GM21526 (cell line): ENCODE measurements at regions not wholly inside any gene's neighbourhood (a gene's known extent, or its start where the extent isn't known, plus 50 kb on each side); places are given as distances from the start of the nearest gene placed in this dataset.

Source experiments
- ATAC-seq: cut with Tn5 transposase; IDR thresholded peaks from one replicate; pipeline ENCODE4 v1.9.1; 2021; ENCODE audit warnings: moderate library complexity; ENCODE audit not compliant: unreplicated experiment, low FRiP score

- ATAC-seq: no peak
Measured at GRCh38 chr11:119803726-119804294, 74.8 kb upstream of the NECTIN1 start.

- no peak for ATAC-seq
Measured at GRCh38 chr11:119803139-119803538, 74.1 kb upstream of the NECTIN1 start.

DNA sequence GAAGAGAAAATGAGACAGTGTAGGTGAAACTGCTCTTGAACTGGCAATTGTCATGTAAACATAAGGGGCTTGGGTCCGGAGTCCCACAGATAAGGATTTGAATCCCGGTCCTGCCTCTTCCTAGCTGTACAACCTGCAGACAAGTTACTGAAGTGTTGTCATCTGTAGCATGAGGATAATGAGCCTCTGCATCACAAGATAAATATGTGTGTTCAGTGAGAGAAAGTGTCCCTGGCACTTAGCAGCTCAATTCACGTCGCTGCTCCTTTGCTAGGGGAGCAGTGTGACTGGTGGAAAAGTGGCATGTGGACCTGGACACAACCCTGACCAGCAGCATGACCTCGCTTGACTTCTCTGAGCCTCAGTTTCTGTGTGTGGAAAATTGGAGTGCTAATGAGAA is 73.7 kb upstream of the NECTIN1 start:
- no peak for ATAC-seq

DNA sequence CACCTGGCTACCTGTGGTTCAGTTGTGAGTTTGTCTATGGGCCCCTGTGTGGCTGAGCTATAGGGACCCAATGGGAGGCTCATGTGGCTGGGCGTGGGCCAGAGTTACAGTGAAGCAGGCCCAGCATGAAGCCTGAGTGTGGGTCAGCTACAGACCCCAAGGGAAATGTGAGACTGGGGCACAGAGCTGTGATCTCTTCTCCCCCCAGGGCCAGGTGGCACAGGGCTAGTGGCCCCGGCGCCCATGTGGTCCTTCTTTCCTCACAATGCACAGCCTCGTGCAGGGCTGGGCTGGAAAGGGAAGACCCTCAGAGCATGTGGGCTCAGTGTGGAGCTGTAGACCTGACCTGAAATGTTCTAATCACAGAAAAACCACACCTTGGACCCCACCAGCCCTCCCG is 71.6 kb upstream of the NECTIN1 start:
- ATAC-seq: no peak

GRCh38 chr11:119800171-119800570 is 71.2 kb upstream of the NECTIN1 start:
- ATAC-seq: no peak

DNA sequence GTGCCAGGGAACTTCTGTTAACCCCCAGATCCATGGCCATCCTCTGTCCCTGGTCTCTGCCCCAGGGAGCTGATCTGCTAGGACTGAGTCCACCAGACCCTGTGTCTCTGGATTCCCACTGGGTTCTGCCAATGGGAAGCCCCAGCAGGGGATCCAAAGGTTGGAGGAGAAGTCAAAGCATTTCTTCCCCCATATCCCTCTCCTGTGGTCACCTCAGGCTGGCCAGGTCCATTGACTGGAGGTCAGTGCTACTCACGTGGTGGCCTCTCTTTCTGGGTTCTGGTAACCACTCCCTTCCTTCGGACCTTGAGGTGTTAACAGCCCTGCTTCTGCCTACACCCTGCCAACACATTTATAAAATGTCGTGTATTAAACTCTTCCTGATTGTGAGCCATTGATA is 69.7 kb upstream of the NECTIN1 start:
- ATAC-seq: no peak

- no peak for ATAC-seq
Measured at GRCh38 chr11:119797736-119798135, 68.7 kb upstream of the NECTIN1 start.

GRCh38 chr11:119797123-119797611 is 68.2 kb upstream of the NECTIN1 start:
- no peak for ATAC-seq

DNA sequence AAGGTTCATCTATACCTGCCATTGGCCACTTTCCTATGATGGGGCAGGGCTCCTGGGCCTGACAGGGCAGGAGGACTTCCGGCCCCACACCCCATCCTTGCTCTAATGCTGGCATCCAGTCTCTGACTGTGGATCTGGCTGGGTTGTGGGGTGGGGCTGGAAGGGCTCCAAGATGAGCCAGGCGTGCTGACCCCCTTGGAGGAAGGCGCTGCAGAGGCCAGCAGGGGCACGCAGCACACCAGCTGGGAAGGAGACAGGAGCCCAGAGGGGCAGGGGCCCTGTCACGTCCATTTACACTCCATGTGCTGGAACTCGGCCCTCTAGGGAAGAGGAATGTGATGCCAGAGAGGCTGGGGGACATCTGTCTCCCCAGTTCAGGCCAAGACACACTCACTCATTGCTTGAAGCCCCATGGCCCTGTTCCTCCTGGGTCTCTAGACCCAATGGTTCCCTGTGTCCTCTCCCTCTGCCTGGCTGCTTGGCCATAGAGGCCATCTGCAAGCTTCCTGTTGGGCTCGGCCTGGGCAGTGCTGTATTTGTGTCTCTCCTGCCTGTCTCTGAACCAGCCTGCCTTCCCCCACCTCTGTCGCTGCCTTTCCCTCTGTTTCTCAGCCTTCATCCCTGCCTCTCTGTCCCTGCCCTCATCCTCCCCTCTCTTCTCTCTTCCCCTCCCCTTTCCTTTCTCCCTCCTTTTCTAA is 67.5 kb upstream of the NECTIN1 start:
- no peak for ATAC-seq

DNA sequence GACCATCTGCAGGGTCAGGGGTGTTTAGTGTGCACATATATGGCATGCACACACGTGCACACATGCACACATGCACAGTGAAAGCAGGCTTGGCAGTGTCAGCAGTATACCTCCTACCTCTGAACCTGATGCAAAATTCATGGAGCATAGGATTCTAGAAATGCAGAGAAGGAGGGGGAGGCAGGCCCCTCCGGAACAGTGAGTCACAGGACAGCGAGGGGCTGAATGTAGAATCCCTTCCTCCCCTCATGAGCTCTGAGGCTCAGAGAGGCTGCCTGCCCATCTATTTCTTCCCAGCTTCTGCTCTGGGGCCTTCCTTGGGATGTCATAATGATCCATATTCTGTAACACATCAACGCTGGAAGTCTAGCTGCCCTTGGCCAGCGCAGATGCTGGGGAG is 66.7 kb upstream of the NECTIN1 start:
- ATAC-seq: no peak

DNA sequence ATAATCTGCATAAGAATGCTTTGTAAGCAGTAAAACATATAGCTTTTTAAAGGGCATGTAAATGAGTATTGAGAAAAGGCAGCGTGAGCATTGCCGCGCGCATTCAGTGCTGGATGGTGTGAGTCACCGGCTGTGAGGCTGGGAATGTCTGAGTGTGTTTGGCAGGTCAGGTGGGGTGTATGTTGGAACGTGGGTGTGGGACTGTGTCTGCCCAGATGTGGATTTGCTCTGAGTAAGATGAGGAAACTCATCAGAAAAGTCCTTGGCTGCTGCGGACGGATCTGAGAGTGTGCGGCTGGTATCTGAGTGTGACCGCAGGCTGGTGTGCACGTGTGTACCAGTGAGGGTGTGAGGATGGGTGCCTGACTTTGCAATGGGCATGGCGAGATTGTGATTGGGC is 66.2 kb upstream of the NECTIN1 start:
- ATAC-seq: no peak

GRCh38 chr11:119794756-119795155 is 65.8 kb upstream of the NECTIN1 start:
- no peak for ATAC-seq

DNA sequence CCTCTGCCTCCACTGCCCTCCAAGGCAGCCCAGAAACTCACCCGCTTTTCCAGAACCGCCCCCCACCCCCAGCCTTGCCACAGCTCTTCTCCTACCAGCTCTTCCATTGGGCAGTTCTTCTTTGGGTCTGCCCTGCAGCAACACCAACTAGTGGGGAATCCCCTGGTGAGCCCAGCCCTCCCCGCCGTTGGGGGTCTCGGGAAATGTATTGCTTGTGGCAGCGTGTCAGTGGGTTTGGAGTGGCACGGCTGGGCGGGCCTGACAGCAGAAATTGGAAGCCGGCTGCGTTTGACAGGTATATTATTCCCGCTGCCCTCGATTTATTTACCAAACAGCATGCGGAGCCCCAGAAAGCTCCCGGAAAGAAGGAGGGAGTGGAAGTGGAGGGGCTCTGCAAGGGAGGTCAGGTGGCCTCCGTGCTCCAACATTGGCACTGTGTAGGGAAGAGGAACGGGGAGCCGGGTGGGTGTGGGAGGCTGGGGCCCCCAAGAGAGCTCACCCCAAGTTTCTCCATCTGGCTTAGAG is 65.2 kb upstream of the NECTIN1 start:
- no peak for ATAC-seq

- ATAC-seq: no peak
Measured at GRCh38 chr11:119793335-119793984, 64.5 kb upstream of the NECTIN1 start.

DNA sequence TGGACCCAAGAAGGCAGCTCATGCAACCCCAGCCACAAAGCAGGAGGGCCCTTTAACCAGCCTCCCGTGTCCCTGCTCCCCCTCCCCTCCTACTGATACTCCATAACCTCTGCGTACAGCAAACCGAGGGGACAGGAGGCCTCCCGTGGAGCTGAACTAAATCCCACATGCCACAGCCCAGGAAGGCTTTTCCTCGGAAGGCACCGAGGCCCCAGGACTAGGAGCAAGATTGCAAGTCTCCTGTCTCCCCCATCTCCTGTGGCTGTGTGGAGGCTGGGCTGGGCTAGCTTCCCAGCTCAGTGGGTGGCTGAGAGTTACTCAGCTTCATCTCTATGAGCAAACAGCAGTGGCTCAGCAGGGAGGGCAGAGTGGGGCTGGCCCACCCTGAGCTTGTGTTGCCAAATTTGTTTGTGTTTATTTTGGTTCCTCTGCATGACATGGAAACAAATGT is 62.7 kb upstream of the NECTIN1 start:
- ATAC-seq: no peak

DNA sequence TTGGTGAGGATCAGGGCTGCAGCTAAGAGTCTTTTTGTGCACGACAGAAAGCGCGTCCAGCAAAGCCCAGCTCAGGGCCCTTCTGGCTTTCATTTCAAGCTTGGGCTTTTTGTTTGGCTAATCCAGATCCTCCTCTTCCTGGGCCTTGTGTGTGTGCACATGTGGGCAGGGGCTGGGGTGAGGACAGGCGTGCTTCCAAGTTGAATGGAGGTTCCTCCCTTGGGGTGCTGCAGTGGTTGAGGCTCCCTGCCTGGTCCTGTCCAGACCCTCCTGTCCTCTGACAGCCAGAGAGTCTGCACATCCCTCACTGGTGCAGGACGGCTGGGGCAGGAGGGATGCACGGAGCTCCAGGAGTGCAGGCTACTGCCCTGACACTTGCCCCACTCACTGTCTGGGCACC is 62.0 kb upstream of the NECTIN1 start:
- ATAC-seq: no peak

GRCh38 chr11:119790476-119790875 is 61.5 kb upstream of the NECTIN1 start:
- ATAC-seq: no peak

GRCh38 chr11:119789766-119790407 is 60.9 kb upstream of the NECTIN1 start:
- no peak for ATAC-seq

DNA sequence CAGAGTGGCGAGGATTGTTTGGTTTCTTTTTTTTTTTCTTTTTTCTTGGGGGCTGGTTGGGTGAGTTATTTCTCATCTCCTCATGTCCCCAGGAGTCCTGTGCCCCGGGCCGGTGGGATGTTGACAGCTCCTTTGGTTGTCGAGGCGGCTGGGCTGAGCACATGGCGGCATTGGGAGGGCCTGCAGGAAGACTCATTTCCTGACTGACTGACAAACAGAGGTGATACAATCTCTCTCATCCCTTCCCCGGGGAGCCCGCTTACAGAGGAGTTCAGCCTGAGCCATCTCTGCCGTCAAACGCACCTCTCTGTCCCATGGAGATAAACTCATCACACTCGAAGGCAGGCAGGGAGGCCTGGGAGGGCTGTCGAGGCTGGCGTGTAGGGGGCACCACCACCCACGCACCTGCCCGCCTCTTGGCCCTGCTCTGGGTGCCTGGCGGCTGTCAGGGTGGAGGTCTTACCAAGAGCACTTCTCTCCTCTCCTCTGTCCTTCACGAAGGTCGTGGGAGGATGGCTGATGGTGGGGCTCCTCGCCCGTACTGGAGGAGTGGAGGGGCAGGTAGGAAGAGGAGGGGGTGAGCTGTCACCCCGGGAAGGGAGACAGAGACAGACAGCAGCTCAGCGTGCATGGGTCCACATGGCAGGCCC is 60.0 kb upstream of the NECTIN1 start:
- no peak for ATAC-seq

GRCh38 chr11:119788096-119788883 is 59.3 kb upstream of the NECTIN1 start:
- no peak for ATAC-seq
